Endodermal cell (in vitro differentiated cells): ENCODE measurements at regions not wholly inside any gene's neighbourhood (a gene's known extent, or its start where the extent isn't known, plus 50 kb on each side); places are given as distances from the start of the nearest gene placed in this dataset.

Experiments used
- DNase-seq: peaks from one replicate; pipeline ENCODE4 v3.0.0-alpha.2; 2017
- H3K27ac ChIP-seq: 2 replicates; pipeline ENCODE4 v1.5.1; 2013; ENCODE audit warnings: mild to moderate bottlenecking, low read depth, low read length, moderate library complexity
- H3K27me3 ChIP-seq: 2 replicates; pipeline ENCODE4 v1.6.1; 2013; ENCODE audit warnings: mild to moderate bottlenecking, low read length, moderate library complexity; ENCODE audit not compliant: insufficient read depth, control insufficient read depth, poor library complexity, severe bottlenecking
- H3K36me3 ChIP-seq: 2 replicates; pipeline ENCODE4 v1.7.0; 2013; ENCODE audit warnings: mild to moderate bottlenecking, low read length, moderate library complexity; ENCODE audit not compliant: control insufficient read depth, insufficient read depth
- H3K4me1 ChIP-seq: one replicate; pipeline ENCODE4 v1.7.0; 2013; ENCODE audit warnings: low read length; ENCODE audit not compliant: control insufficient read depth, insufficient read depth
- H3K4me3 ChIP-seq: 2 replicates; pipeline ENCODE4 v1.5.1; 2013; ENCODE audit warnings: mild to moderate bottlenecking, low read length, moderate library complexity
- H3K9ac ChIP-seq: 2 replicates; pipeline ENCODE4 v1.6.1; 2013; ENCODE audit warnings: mild to moderate bottlenecking, low read length, moderate library complexity; ENCODE audit not compliant: poor library complexity, severe bottlenecking; ENCODE audit errors: extremely low read depth
- H3K9me3 ChIP-seq: 2 replicates; pipeline ENCODE4 v1.6.1; 2013; ENCODE audit warnings: mild to moderate bottlenecking, low read length, moderate library complexity; ENCODE audit not compliant: control insufficient read depth
- H3K27ac Mint-ChIP-seq: 2 replicates; pipeline ENCODE4 v1.8.0; 2020; ENCODE audit warnings: mixed read lengths
- H3K27me3 Mint-ChIP-seq: 2 replicates; pipeline ENCODE4 v1.8.0; 2021; ENCODE audit warnings: mild to moderate bottlenecking, mixed read lengths; ENCODE audit not compliant: insufficient read depth
- H3K36me3 Mint-ChIP-seq: 2 replicates; pipeline ENCODE4 v1.8.0; 2020; ENCODE audit warnings: low read depth, mixed read lengths
- H3K4me1 Mint-ChIP-seq: 2 replicates; pipeline ENCODE4 v1.8.0; 2020; ENCODE audit warnings: mixed read lengths
- H3K4me3 Mint-ChIP-seq: 2 replicates; pipeline ENCODE4 v1.8.0; 2020; ENCODE audit warnings: mild to moderate bottlenecking, moderate library complexity, mixed read lengths
- H3K9me3 Mint-ChIP-seq: 2 replicates; pipeline ENCODE4 v1.8.0; 2020; ENCODE audit warnings: mild to moderate bottlenecking, mixed read lengths
- WGBS, 2 experiments: methylation state at CpG; one replicate each; pipeline versions ENCODE4 v1.1.5 to v1.1.7; 2013; ENCODE audit warnings: missing lambda C conversion rate in 2 of 2, mixed read lengths in 1 of 2; ENCODE audit not compliant: insufficient coverage in 1 of 2, insufficient read length in 1 of 2; 5-methylcytosine and 5-hydroxymethylcytosine counted together
- TF ChIP-seq, protein P1 (sequence below): fragments of 200-600 bp; sonication (generic); conservative IDR thresholded peaks from 2 replicates; pipeline ENCODE4 v1.5.0; 2021; ENCODE audit warnings: antibody characterized with exemption, mild to moderate bottlenecking

DNA sequence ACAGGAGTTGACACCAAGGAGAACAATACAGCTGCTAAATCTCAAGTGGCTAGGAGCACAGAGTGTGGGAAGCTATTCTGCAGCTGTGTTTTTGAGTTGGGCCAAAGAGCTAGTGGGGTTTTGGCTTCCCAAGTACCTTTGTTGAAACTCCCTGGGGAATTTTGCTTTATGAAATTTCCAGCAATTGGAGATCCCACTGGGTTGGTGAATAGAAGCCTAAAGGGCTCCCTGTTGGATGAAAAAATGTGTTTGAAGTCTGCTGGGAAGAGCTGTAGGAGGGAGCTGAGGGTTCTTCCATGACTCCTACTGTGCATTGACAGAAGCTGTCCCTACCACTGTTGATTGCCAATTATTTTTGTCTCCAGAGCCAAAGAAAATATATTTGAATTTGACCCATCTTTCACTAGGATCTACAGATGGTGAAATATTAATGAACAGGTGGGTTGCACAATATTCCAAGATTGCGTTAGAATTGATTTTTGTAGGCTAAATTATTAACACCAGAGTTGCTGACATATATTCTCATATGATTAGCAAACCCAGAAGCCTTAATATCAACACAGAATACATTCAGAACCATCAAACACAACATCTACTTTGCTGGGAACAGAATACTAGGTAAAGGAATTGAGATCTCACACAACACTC is 95.4 kb upstream of the CYP1B1 start:
- Histone ChIP-seq H3K4me3 (no peak overlapping the region), H3K4me1 (no peaks in the 10 kb centered on the region), H3K27ac (no peak overlapping the region), H3K36me3 (no peaks in the 10 kb centered on the region), H3K9me3 (no peaks in the 10 kb centered on the region), H3K27me3 (no peaks in the 10 kb centered on the region), H3K9ac (no peak overlapping the region)
- H3K36me3 Mint-ChIP-seq: no peaks in the 10 kb centered on the region
- peaks cover 24% of the 10 kb centered on the region for H3K27me3 Mint-ChIP-seq
- H3K4me1 Mint-ChIP-seq: no peaks in the 10 kb centered on the region
- WGBS, 2 experiments: 73% methylated on average over 1 of the region's 1 CpG; no CpG with 5 or more reads in 1 of the 2 experiments
- no peak for DNase-seq
- H3K4me3 Mint-ChIP-seq: no peak overlapping the region
- H3K9me3 Mint-ChIP-seq: no peaks in the 10 kb centered on the region
- TF ChIP-seq, protein P1, sequence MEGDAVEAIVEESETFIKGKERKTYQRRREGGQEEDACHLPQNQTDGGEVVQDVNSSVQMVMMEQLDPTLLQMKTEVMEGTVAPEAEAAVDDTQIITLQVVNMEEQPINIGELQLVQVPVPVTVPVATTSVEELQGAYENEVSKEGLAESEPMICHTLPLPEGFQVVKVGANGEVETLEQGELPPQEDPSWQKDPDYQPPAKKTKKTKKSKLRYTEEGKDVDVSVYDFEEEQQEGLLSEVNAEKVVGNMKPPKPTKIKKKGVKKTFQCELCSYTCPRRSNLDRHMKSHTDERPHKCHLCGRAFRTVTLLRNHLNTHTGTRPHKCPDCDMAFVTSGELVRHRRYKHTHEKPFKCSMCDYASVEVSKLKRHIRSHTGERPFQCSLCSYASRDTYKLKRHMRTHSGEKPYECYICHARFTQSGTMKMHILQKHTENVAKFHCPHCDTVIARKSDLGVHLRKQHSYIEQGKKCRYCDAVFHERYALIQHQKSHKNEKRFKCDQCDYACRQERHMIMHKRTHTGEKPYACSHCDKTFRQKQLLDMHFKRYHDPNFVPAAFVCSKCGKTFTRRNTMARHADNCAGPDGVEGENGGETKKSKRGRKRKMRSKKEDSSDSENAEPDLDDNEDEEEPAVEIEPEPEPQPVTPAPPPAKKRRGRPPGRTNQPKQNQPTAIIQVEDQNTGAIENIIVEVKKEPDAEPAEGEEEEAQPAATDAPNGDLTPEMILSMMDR: no peak
- H3K27ac Mint-ChIP-seq: no peak overlapping the region

DNA sequence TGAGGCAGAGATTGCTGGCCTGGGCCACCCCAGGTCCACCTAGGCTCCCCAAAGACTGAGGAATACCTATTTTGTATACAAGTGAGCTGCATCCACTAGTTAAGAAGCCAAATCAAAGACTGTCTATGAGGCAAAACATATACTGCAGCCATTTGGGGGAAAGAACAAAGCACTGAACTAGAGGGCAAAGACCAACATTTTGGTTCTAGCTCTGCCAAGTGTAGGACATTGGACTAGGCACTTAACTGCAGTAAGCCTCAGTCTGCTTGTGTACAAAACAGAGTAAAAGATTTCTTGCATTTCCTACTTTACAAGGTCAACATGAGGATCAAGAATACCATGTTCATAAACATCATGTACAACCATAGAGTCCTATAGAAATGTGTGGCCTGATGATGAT is 94.8 kb upstream of the CYP1B1 start:
- H3K27ac ChIP-seq: no peak overlapping the region
- no peaks in the 10 kb centered on the region for H3K9me3 ChIP-seq
- Mint-ChIP-seq H3K4me3 (no peak overlapping the region), H3K9me3 (no peaks in the 10 kb centered on the region), H3K27ac (no peak overlapping the region), H3K27me3 (peaks cover 30% of the 10 kb centered on the region), H3K4me1 (no peaks in the 10 kb centered on the region), H3K36me3 (no peaks in the 10 kb centered on the region)
- TF ChIP-seq, protein P1: no peak
- DNase-seq: no peak
- H3K4me3 ChIP-seq: no peak overlapping the region
- no peak overlapping the region for H3K9ac ChIP-seq
- H3K4me1 ChIP-seq: no peaks in the 10 kb centered on the region
- H3K36me3 ChIP-seq: no peaks in the 10 kb centered on the region
- H3K27me3 ChIP-seq: no peaks in the 10 kb centered on the region

DNA sequence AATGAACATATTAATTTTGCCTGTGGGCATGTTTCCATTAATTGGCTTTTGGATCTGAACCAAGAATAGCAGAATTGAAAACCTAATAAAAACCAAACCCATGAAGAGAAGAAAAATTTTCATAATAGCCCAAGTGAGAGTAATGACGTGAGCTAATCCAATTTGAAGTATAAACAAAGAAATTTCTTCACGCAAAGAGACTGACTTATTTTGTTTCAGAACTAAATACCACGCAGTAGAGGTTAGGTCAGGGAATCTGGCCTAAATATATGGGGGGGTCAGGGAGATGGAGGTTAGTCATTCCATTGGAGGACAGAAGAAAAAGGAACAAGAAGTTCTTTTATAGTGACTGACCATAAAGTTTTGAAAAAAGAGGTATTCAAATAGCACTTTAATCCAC is 94.1 kb upstream of the CYP1B1 start:
- Histone ChIP-seq H3K36me3 (no peaks in the 10 kb centered on the region), H3K27ac (no peak overlapping the region), H3K9me3 (no peaks in the 10 kb centered on the region), H3K27me3 (no peaks in the 10 kb centered on the region), H3K9ac (no peak overlapping the region), H3K4me3 (no peak overlapping the region), H3K4me1 (no peaks in the 10 kb centered on the region)
- WGBS, 2 experiments: 93 to 100% methylated on average over 3 of the region's 3 CpGs
- TF ChIP-seq, protein P1: no peak
- no peaks in the 10 kb centered on the region for H3K4me1 Mint-ChIP-seq
- H3K27ac Mint-ChIP-seq: no peak overlapping the region
- no peak overlapping the region for H3K4me3 Mint-ChIP-seq
- DNase-seq: no peak
- peaks cover 35% of the 10 kb centered on the region for H3K27me3 Mint-ChIP-seq
- no peaks in the 10 kb centered on the region for H3K9me3 Mint-ChIP-seq
- no peaks in the 10 kb centered on the region for H3K36me3 Mint-ChIP-seq
